Tibial nerve (tissue), 4 donors: ENCODE measurements at regions not wholly inside any gene's neighbourhood (a gene's known extent, or its start where the extent isn't known, plus 50 kb on each side); places are given as distances from the start of the nearest gene placed in this dataset.

Experiments used
- DNase-seq, 2 donors: peaks; one replicate each; pipeline ENCODE4 v3.0.0-alpha.2; 2019; ENCODE audit warnings: low spot score in 2 of 2
- H3K27ac ChIP-seq, 4 donors: fragments of 200-600 bp; sonication (generic) in 3 of 4; one replicate each; pipeline ENCODE4 v1.5.1; 2017 to 2019; ENCODE audit warnings: mild to moderate bottlenecking in 1 of 4
- H3K27me3 ChIP-seq, 2 donors: fragments of 200-600 bp; sonication (generic) in 1 of 2; one replicate each; pipeline versions ENCODE4 v1.5.1 to v1.6.0; 2017 to 2019
- H3K36me3 ChIP-seq, 3 donors: fragments of 200-600 bp; sonication (generic); one replicate each; pipeline ENCODE4 v1.5.1; 2018 to 2019
- H3K4me1 ChIP-seq, 4 donors: fragments of 200-600 bp; sonication (generic) in 3 of 4; one replicate each; pipeline ENCODE4 v1.5.1; 2017 to 2019
- H3K4me3 ChIP-seq, 4 donors: fragments of 200-600 bp; sonication (generic) in 3 of 4; one replicate each; pipeline ENCODE4 v1.5.1; 2017 to 2019; ENCODE audit warnings: mild to moderate bottlenecking in 1 of 4, moderate library complexity in 1 of 4
- H3K9me3 ChIP-seq, 4 donors: fragments of 200-600 bp; sonication (generic) in 3 of 4; one replicate each; pipeline ENCODE4 v1.5.1; 2017 to 2019
- CTCF ChIP-seq, 5 experiments: fragments of 200-600 bp in 3 of 5; fragments of 450-650 bp in 2 of 5; sonication (generic) in 3 of 5; IDR thresholded peaks; one replicate each; pipeline ENCODE4 v1.5.1; 2016 to 2019; ENCODE audit warnings: antibody characterized with exemption in 5 of 5, mild to moderate bottlenecking in 3 of 5, moderate library complexity in 2 of 5
- EP300 ChIP-seq, 2 donors: sonication (generic); formaldehyde crosslinking; IDR thresholded peaks; one replicate each; pipeline ENCODE4 v1.6.1; 2017; ENCODE audit warnings: antibody characterized with exemption in 2 of 2, mild to moderate bottlenecking in 1 of 2
- POLR2A ChIP-seq, 2 donors: fragments of 450-650 bp; IDR thresholded peaks; one replicate each; pipeline ENCODE4 v1.6.1; 2017; ENCODE audit warnings: antibody characterized with exemption in 2 of 2, mild to moderate bottlenecking in 2 of 2, moderate library complexity in 2 of 2
- WGBS, 2 donors: methylation state at CpG; one replicate each; pipeline ENCODE4 v1.1.5; 2018; 5-methylcytosine and 5-hydroxymethylcytosine counted together

- H3K9me3 ChIP-seq, result peaks cover 0 to 5% (median 0%) of the 10 kb centered on the region in 4 donors
- DNase-seq, result no peak
- no peak overlapping the region for H3K4me3 ChIP-seq
- TF ChIP-seq CTCF (IDR thresholded peaks at IDR 0.05) (no peak), POLR2A (IDR thresholded peaks at IDR 0.05) (no peak), EP300 (IDR thresholded peaks at IDR 0.05) (no peak)
- H3K27me3 ChIP-seq, result no peaks in the 10 kb centered on the region
- no peaks in the 10 kb centered on the region for H3K4me1 ChIP-seq
- 79% methylated on average over 5 of the region's 5 CpGs for WGBS, 2 donors
- no peak overlapping the region for H3K27ac ChIP-seq
- no peaks in the 10 kb centered on the region for H3K36me3 ChIP-seq
Observed at GRCh38 chr13:109647053-109647452, 139.3 kb downstream of the IRS2 start.

GRCh38 chr13:109646423-109646822, 140.0 kb downstream of the IRS2 start:
- H3K27ac ChIP-seq, result no peak overlapping the region
- TF ChIP-seq EP300 (IDR thresholded peaks at IDR 0.05) (no peak), CTCF (IDR thresholded peaks at IDR 0.05) (no peak), POLR2A (IDR thresholded peaks at IDR 0.05) (no peak)
- H3K4me3 ChIP-seq, result no peak overlapping the region
- H3K4me1 ChIP-seq, result no peaks in the 10 kb centered on the region
- WGBS, 2 donors, result 78 to 83% methylated on average over 5 of the region's 5 CpGs
- H3K9me3 ChIP-seq, result peaks cover 0 to 8% (median under 1%) of the 10 kb centered on the region in 4 donors
- H3K27me3 ChIP-seq, result no peaks in the 10 kb centered on the region
- H3K36me3 ChIP-seq, result no peaks in the 10 kb centered on the region
- DNase-seq, result no peak

- no peak for DNase-seq
- WGBS, 2 donors, result 70 to 82% methylated on average over 6 of the region's 6 CpGs
- H3K9me3 ChIP-seq, result peaks cover 0 to 14% (median 4%) of the 10 kb centered on the region in 4 donors
- no peaks in the 10 kb centered on the region for H3K36me3 ChIP-seq
- H3K4me1 ChIP-seq, result no peaks in the 10 kb centered on the region
- no peak for TF ChIP-seq CTCF (IDR thresholded peaks at IDR 0.05)
- no peak for TF ChIP-seq EP300 (IDR thresholded peaks at IDR 0.05)
- TF ChIP-seq POLR2A (IDR thresholded peaks at IDR 0.05), result no peak
- H3K4me3 ChIP-seq, result no peak overlapping the region
- H3K27ac ChIP-seq, result no peak overlapping the region
- H3K27me3 ChIP-seq, result no peaks in the 10 kb centered on the region
Observed at GRCh38 chr13:109645831-109646230, 140.6 kb downstream of the IRS2 start.

- no peak for DNase-seq
- Histone ChIP-seq H3K9me3 (peaks cover 0 to 22% (median 5%) of the 10 kb centered on the region in 4 donors), H3K27me3 (no peaks in the 10 kb centered on the region), H3K4me3 (no peak overlapping the region), H3K4me1 (no peaks in the 10 kb centered on the region), H3K27ac (no peak overlapping the region), H3K36me3 (no peaks in the 10 kb centered on the region)
- TF ChIP-seq EP300 (IDR thresholded peaks at IDR 0.05) (no peak), POLR2A (IDR thresholded peaks at IDR 0.05) (no peak), CTCF (IDR thresholded peaks at IDR 0.05) (no peak)
- WGBS, 2 donors, result 80 to 87% methylated on average over 4 of the region's 4 CpGs
Observed at GRCh38 chr13:109644956-109645355, 141.4 kb downstream of the IRS2 start.

GRCh38 chr13:109644069-109644750, 142.2 kb downstream of the IRS2 start:
- peaks cover 0 to 29% (median 5%) of the 10 kb centered on the region in 4 donors for H3K9me3 ChIP-seq
- no peak overlapping the region for H3K4me3 ChIP-seq
- no peak for DNase-seq
- H3K27me3 ChIP-seq, result no peaks in the 10 kb centered on the region
- H3K36me3 ChIP-seq, result no peaks in the 10 kb centered on the region
- WGBS, 2 donors, result 71 to 72% methylated on average over 4 of the region's 4 CpGs
- no peaks in the 10 kb centered on the region for H3K4me1 ChIP-seq
- no peak overlapping the region for H3K27ac ChIP-seq
- TF ChIP-seq CTCF (IDR thresholded peaks at IDR 0.05) (no peak), EP300 (IDR thresholded peaks at IDR 0.05) (no peak), POLR2A (IDR thresholded peaks at IDR 0.05) (no peak)
